ENCODE measurements at regions not wholly inside any gene's neighbourhood (a gene's known extent, or its start where the extent isn't known, plus 50 kb on each side); places are given as distances from the start of the nearest gene placed in this dataset.

DNA sequence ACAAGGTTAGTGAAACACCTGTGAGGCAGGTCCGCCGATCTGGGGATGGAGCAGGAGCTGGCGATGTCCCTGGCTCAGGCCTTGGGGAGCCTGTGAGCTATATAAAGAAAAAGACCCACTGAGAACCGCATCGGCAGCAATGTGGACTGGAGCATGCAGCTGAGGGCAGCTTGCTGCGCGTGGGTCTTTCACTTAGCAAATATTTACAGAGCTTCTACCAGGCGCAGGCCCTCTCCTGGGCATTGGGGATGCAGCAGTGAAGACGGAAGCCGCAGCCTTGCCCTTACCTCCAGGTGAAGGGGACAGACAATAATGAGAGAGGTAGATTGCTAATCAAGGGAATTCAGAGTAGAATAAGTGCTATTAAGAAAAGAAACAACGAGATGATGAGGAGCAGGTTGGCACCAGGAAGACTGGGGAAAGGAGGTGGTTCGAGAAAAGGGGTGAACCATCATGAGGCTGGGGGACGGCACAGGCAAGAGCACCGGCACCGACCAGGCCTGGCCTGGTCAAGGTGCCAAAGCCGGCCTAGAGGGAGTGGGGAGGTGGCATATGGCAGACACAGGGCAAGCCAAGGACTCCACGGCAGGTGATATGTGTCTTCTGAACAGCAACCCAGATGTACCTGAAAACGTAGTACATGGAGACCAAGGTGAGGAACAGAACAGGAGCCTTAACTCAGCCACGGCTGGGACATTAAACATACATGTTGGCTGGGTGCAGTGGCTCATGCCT is 60.7 kb upstream of the PAX7 start:
- TF ChIP-seq CTCF (conservative IDR thresholded peaks at IDR 0.05) (no peak), ZFX (IDR thresholded peaks at IDR 0.05) (no peak)
